ENCODE measurements at regions not wholly inside any gene's neighbourhood (a gene's known extent, or its start where the extent isn't known, plus 50 kb on each side); places are given as distances from the start of the nearest gene placed in this dataset.
A peak's percentile ranks its signal among the peaks of the same experiment; 100 is the strongest.

DNA sequence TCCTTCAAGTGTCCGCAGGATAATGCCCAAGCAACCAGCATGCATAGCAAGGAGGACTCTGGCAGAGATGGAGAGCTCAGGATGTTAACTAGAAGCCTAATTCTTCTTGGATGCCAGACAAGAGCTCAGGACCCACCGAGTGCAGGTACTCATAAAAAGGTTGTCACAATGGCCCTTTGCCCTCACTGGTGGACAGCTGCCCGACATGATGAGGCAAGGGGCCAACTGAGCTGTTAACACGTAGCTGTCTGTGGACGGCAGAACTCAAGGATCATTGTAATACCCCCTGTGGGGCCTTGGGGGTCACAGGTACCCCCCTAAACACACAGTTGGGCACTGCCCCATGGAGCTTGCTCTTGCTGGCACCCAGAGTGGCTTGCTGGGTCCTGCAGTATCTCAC is 393.7 kb downstream of the PIK3C3 start:
- no peaks in the 10 kb centered on the region for H3K36me3 ChIP-seq (ENCODE audit: control insufficient read depth in 2 of 3, insufficient read depth in 3 of 3, low read length in 3 of 3)
- no peaks in the 10 kb centered on the region for H3K4me1 ChIP-seq (ENCODE audit: control insufficient read depth in 2 of 3, insufficient read depth in 2 of 3, low read depth in 1 of 3, low read length in 3 of 3)
- TF ChIP-seq, protein P1, sequence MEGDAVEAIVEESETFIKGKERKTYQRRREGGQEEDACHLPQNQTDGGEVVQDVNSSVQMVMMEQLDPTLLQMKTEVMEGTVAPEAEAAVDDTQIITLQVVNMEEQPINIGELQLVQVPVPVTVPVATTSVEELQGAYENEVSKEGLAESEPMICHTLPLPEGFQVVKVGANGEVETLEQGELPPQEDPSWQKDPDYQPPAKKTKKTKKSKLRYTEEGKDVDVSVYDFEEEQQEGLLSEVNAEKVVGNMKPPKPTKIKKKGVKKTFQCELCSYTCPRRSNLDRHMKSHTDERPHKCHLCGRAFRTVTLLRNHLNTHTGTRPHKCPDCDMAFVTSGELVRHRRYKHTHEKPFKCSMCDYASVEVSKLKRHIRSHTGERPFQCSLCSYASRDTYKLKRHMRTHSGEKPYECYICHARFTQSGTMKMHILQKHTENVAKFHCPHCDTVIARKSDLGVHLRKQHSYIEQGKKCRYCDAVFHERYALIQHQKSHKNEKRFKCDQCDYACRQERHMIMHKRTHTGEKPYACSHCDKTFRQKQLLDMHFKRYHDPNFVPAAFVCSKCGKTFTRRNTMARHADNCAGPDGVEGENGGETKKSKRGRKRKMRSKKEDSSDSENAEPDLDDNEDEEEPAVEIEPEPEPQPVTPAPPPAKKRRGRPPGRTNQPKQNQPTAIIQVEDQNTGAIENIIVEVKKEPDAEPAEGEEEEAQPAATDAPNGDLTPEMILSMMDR (IDR thresholded peaks at IDR 0.05; ENCODE audit: borderline replicate concordance, extremely low read depth, insufficient read depth) = no peak
- H3K27ac ChIP-seq (ENCODE audit: low read depth in 2 of 2, low read length in 2 of 2) = no peak overlapping the region
- no peaks in the 10 kb centered on the region for H3K27me3 ChIP-seq (ENCODE audit: control insufficient read depth, insufficient read depth, low read length)
- no peak overlapping the region for H3K4me3 ChIP-seq (ENCODE audit: low read length in 3 of 3)
- intact Hi-C loops (cut with DNase I) = no loop called here
- no peaks in the 10 kb centered on the region for H3K9me3 ChIP-seq (ENCODE audit: control insufficient read depth in 2 of 3, insufficient read depth in 1 of 3, low read length in 3 of 3)
- no peak for DNase-seq
- H3K9ac ChIP-seq (ENCODE audit: low read length in 3 of 3) = no peak overlapping the region
- FAIRE-seq = no peak

DNA sequence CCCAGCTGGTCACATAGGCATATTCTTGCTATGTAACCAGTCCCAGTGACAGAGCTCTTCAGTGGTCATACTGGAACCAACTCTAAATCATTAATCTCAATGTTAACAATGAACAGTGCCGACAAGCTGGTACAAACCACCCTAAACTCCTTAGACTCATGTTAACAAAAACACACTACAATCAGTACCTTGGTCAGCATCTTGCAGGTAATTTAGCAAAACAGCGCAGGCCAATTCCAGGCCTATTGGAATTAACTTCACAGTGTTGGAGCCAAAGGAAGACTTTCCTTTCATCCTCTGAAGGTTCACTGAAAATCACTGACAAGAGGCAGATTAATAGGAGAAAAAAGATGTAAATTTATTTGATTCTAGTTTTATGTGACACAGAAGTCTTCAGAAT is 396.4 kb downstream of the PIK3C3 start:
- peak in 2 of 5 donors; percentile 36 to 56 for DNase-seq

DNA sequence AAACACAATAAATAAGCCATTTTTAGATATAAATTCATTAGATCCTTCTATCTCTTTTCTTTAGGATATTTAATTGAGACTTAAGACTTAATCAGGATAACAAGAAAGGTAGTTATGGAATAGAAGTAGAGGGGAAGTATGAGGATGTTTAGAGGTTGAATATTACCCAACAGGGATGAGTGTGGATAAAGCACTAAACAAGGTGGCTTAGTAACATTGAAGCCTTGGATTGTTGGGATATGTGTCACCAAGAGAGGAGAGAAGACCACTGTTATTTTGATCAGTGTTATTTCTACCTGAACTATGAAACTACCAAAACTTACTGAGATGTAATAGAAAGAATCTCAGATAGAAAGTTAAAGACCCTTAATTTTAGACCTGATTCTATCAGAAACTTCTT is 405.7 kb downstream of the PIK3C3 start:
- Histone ChIP-seq H3K4me1 (ENCODE audit: control insufficient read depth in 2 of 3, insufficient read depth in 2 of 3, low read depth in 1 of 3, low read length in 3 of 3) (no peaks in the 10 kb centered on the region), H3K36me3 (ENCODE audit: control insufficient read depth in 2 of 3, insufficient read depth in 3 of 3, low read length in 3 of 3) (no peaks in the 10 kb centered on the region), H3K27me3 (ENCODE audit: control insufficient read depth, insufficient read depth, low read length) (no peaks in the 10 kb centered on the region), H3K9me3 (ENCODE audit: control insufficient read depth in 2 of 3, insufficient read depth in 1 of 3, low read length in 3 of 3) (no peaks in the 10 kb centered on the region), H3K9ac (ENCODE audit: low read length in 3 of 3) (no peak overlapping the region), H3K4me3 (ENCODE audit: low read length in 3 of 3) (no peak overlapping the region), H3K27ac (ENCODE audit: low read depth in 2 of 2, low read length in 2 of 2) (no peak overlapping the region)
- intact Hi-C loops (cut with DNase I) = no loop called here
- TF ChIP-seq, protein P1 (IDR thresholded peaks at IDR 0.05; ENCODE audit: borderline replicate concordance, extremely low read depth, insufficient read depth) = no peak
- FAIRE-seq (no peak), DNase-seq (no peak)

More for the DNA sequence above, 396.4 kb downstream of the PIK3C3 start:
- intact Hi-C loops (cut with DNase I) = no loop called here
- Histone ChIP-seq H3K27ac (ENCODE audit: low read depth in 2 of 2, low read length in 2 of 2) (no peak overlapping the region), H3K4me3 (ENCODE audit: low read length in 3 of 3) (no peak overlapping the region), H3K9ac (ENCODE audit: low read length in 3 of 3) (no peak overlapping the region), H3K9me3 (ENCODE audit: control insufficient read depth in 2 of 3, insufficient read depth in 1 of 3, low read length in 3 of 3) (no peaks in the 10 kb centered on the region), H3K36me3 (ENCODE audit: control insufficient read depth in 2 of 3, insufficient read depth in 3 of 3, low read length in 3 of 3) (no peaks in the 10 kb centered on the region), H3K4me1 (ENCODE audit: control insufficient read depth in 2 of 3, insufficient read depth in 2 of 3, low read depth in 1 of 3, low read length in 3 of 3) (no peaks in the 10 kb centered on the region), H3K27me3 (ENCODE audit: control insufficient read depth, insufficient read depth, low read length) (no peaks in the 10 kb centered on the region)
- FAIRE-seq = no peak
- TF ChIP-seq, protein P1 (IDR thresholded peaks at IDR 0.05; ENCODE audit: borderline replicate concordance, extremely low read depth, insufficient read depth) = no peak
